ENCODE measurements at regions not wholly inside any gene's neighbourhood (a gene's known extent, or its start where the extent isn't known, plus 50 kb on each side); places are given as distances from the start of the nearest gene placed in this dataset.

DNA sequence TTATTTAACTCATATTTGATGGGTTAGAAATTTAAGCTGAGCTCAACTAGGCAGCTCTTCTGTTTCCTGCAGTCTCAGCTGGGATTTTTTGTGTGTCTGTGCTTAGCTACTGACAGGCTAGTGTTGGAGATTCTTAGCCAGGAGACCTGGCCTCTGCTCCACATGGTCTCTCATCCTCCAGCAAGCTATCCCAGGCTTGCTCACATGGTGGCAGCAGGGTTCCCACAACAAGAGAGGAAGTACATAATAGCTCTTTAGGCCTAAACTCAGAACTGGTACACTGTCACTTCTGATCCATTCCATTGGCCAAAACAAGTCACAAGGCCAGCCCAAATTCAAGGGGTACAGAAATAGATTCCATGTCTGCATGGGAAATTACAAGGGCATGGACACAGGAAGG is 406.2 kb downstream of the SUCLA2 start:
- H3K9me3 Mint-ChIP-seq, result peaks cover 15 to 23% of the 10 kb centered on the region in 2 experiments
- no peaks in the 10 kb centered on the region for H3K79me2 ChIP-seq (ENCODE audit: insufficient read depth, low read length)

More for the DNA sequence above, 406.2 kb downstream of the SUCLA2 start:
- no peaks in the 10 kb centered on the region for H3K27me3 ChIP-seq (ENCODE audit: insufficient read depth, low read length)
- H4K20me1 ChIP-seq (ENCODE audit: control insufficient read depth, insufficient read depth, insufficient read length), result no peaks in the 10 kb centered on the region
- DNase-seq, result peak; percentile 40
- Mint-ChIP-seq H3K27ac (no peak overlapping the region), H3K36me3 (ENCODE audit: insufficient read depth in 1 of 3, low read depth in 3 of 3) (peaks cover 0 to 14% (median 0%) of the 10 kb centered on the region in 3 experiments; a peak in 2 of 7 replicates), H3K4me1 (no peaks in the 10 kb centered on the region), H3K4me3 (no peak overlapping the region), H3K27me3 (ENCODE audit: low read depth) (no peaks in the 10 kb centered on the region)
- H2BK120ac ChIP-seq (ENCODE audit: low read depth, low read length, poor library complexity, severe bottlenecking), result no peak overlapping the region
- no peak overlapping the region for H2BK5ac ChIP-seq (ENCODE audit: insufficient read length, low read length)
- H2BK15ac ChIP-seq (ENCODE audit: low read depth, low read length), result no peak overlapping the region
- no peak overlapping the region for H2BK12ac ChIP-seq (ENCODE audit: insufficient read length, low read depth, low read length)
- H3K23me2 ChIP-seq (ENCODE audit: insufficient read length, low read depth, low read length, poor library complexity, severe bottlenecking), result no peaks in the 10 kb centered on the region
- no peak overlapping the region for H3K18ac ChIP-seq (ENCODE audit: insufficient read length, low read depth, low read length)
- no peak overlapping the region for H4K91ac ChIP-seq (ENCODE audit: insufficient read length, low read depth, low read length)
- no peaks in the 10 kb centered on the region for H3K9me3 ChIP-seq (ENCODE audit: control insufficient read depth, low read depth, low read length)
- H2AK5ac ChIP-seq (ENCODE audit: insufficient read length, low read length), result no peak overlapping the region
- H3K23ac ChIP-seq (ENCODE audit: insufficient read length, low read depth, low read length), result no peak overlapping the region
- no peak overlapping the region for H4K5ac ChIP-seq (ENCODE audit: insufficient read length, low read depth, low read length)
- H2AFZ ChIP-seq (ENCODE audit: low read length), result no peak overlapping the region
- no peak overlapping the region for H3K14ac ChIP-seq (ENCODE audit: insufficient read depth, low read length)
- no peak overlapping the region for H3T11ph ChIP-seq (ENCODE audit: low read length)
- no peaks in the 10 kb centered on the region for H3K79me1 ChIP-seq (ENCODE audit: insufficient read depth, low read depth, low read length, poor library complexity, severe bottlenecking)
- H3K27ac ChIP-seq (ENCODE audit: insufficient read length, low read depth, low read length), result no peak overlapping the region
- H3K9ac ChIP-seq (ENCODE audit: extremely low read depth, insufficient read length, low read length), result no peak overlapping the region
- no peaks in the 10 kb centered on the region for H3K4me1 ChIP-seq (ENCODE audit: insufficient read depth, low read length)
- H4K8ac ChIP-seq (replicated peaks; ENCODE audit: insufficient read length, low read depth, low read length), result no peak overlapping the region
- TF ChIP-seq, protein P1, sequence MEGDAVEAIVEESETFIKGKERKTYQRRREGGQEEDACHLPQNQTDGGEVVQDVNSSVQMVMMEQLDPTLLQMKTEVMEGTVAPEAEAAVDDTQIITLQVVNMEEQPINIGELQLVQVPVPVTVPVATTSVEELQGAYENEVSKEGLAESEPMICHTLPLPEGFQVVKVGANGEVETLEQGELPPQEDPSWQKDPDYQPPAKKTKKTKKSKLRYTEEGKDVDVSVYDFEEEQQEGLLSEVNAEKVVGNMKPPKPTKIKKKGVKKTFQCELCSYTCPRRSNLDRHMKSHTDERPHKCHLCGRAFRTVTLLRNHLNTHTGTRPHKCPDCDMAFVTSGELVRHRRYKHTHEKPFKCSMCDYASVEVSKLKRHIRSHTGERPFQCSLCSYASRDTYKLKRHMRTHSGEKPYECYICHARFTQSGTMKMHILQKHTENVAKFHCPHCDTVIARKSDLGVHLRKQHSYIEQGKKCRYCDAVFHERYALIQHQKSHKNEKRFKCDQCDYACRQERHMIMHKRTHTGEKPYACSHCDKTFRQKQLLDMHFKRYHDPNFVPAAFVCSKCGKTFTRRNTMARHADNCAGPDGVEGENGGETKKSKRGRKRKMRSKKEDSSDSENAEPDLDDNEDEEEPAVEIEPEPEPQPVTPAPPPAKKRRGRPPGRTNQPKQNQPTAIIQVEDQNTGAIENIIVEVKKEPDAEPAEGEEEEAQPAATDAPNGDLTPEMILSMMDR (conservative IDR thresholded peaks at IDR 0.05), result peak; percentile 52; the same call in 2 of the 3 replicates
- no peak overlapping the region for H3K56ac ChIP-seq (ENCODE audit: insufficient read length, low read depth, low read length)
- no peak overlapping the region for H2BK20ac ChIP-seq (ENCODE audit: low read depth, low read length, poor library complexity, severe bottlenecking)
- no peak overlapping the region for H3K4me2 ChIP-seq (ENCODE audit: insufficient read depth, insufficient read length, low read length)
- no peak overlapping the region for H3K4ac ChIP-seq (ENCODE audit: low read depth, low read length)

Measured in H9 (cell line).